Tibial artery (tissue), 4 donors: ENCODE measurements at regions not wholly inside any gene's neighbourhood (a gene's known extent, or its start where the extent isn't known, plus 50 kb on each side); places are given as distances from the start of the nearest gene placed in this dataset.
A peak's percentile ranks its signal among the peaks of the same experiment; 100 is the strongest.
"Not testable (repeated sequence)": the region's sequence is repeated elsewhere in the genome, so short reads cannot be mapped to it uniquely, and the experiment has no call there.

Experiments
- DNase-seq, 2 donors: peaks; one replicate each; pipeline ENCODE4 v3.0.0-alpha.2; 2019
- H3K27ac ChIP-seq, 2 donors: fragments of 200-600 bp; sonication (generic) in 1 of 2; 1 replicate in 1 of 2; 2 replicates in 1 of 2; pipeline ENCODE4 v1.5.1; 2018 to 2019; ENCODE audit warnings: mild to moderate bottlenecking in 1 of 2
- H3K27me3 ChIP-seq, 2 donors: fragments of 200-600 bp; sonication (generic) in 1 of 2; one replicate each; pipeline versions ENCODE4 v1.5.1 to v1.6.0; 2016 to 2019
- H3K36me3 ChIP-seq, 3 donors: fragments of 200-600 bp; sonication (generic) in 2 of 3; one replicate each; pipeline ENCODE4 v1.5.1; 2016 to 2019; ENCODE audit warnings: mild to moderate bottlenecking in 2 of 3
- H3K4me1 ChIP-seq, 4 donors: fragments of 200-600 bp; sonication (generic) in 2 of 4; 1 replicate in 3 of 4; 2 replicates in 1 of 4; pipeline ENCODE4 v1.5.1; 2016 to 2019
- H3K4me3 ChIP-seq, 2 donors: fragments of 200-600 bp; sonication (generic) in 1 of 2; 1 replicate in 1 of 2; 2 replicates in 1 of 2; pipeline ENCODE4 v1.5.1; 2018 to 2019; ENCODE audit warnings: mild to moderate bottlenecking in 2 of 2
- H3K9me3 ChIP-seq, 3 donors: fragments of 200-600 bp; sonication (generic) in 1 of 3; one replicate each; pipeline ENCODE4 v1.5.1; 2016 to 2019
- CTCF ChIP-seq, 2 experiments: fragments of 200-600 bp in 1 of 2; fragments of 450-650 bp in 1 of 2; IDR thresholded peaks; one replicate each; pipeline ENCODE4 v1.5.1; 2017 to 2019; ENCODE audit warnings: antibody characterized with exemption in 2 of 2, mild to moderate bottlenecking in 1 of 2, moderate library complexity in 1 of 2
- intact Hi-C: fragments of 100-400 bp; cut with DNase I; formaldehyde crosslinking; loops from one replicate; pipeline ENCODE4 v1.15.0; 2023; ENCODE audit warnings: low total_unique reads

- Histone ChIP-seq H3K27ac (peak overlapping the region in 1 of 2 donors; percentile 23), H3K4me1 (peaks cover 0 to 14% (median 7%) of the 10 kb centered on the region in 4 donors), H3K36me3 (no peaks in the 10 kb centered on the region), H3K4me3 (no peak overlapping the region), H3K9me3 (no peaks in the 10 kb centered on the region), H3K27me3 (no peaks in the 10 kb centered on the region)
- intact Hi-C loops: no loop called here
- TF ChIP-seq CTCF (IDR thresholded peaks at IDR 0.05): no peak
- no peak for DNase-seq
These were observed 408.5 kb downstream of the ZEB2 start for GRCh38 chr2:144111437-144111836.

GRCh38 chr2:144106104-144106503 is 413.8 kb downstream of the ZEB2 start:
- peaks cover 0 to 19% (median 0%) of the 10 kb centered on the region in 3 donors for H3K9me3 ChIP-seq

GRCh38 chr2:144102386-144102785 is 417.5 kb downstream of the ZEB2 start:
- peaks cover 0 to 19% (median 0%) of the 10 kb centered on the region in 3 donors for H3K9me3 ChIP-seq
- H3K4me1 ChIP-seq: no peaks in the 10 kb centered on the region
- H3K27me3 ChIP-seq: no peaks in the 10 kb centered on the region
- H3K27ac ChIP-seq: no peak overlapping the region
- intact Hi-C loops: no loop called here
- no peak for DNase-seq
- H3K36me3 ChIP-seq: peaks cover 0 to 15% (median 0%) of the 10 kb centered on the region in 3 donors
- TF ChIP-seq CTCF (IDR thresholded peaks at IDR 0.05): no peak
- H3K4me3 ChIP-seq: no peak overlapping the region

More at GRCh38 chr2:144106104-144106503, 413.8 kb downstream of the ZEB2 start:
- H3K4me3 ChIP-seq, H3K27ac ChIP-seq, H3K27me3 ChIP-seq, H3K4me1 ChIP-seq, DNase-seq, intact Hi-C loops: not testable (repeated sequence)
- peaks cover 0 to 15% (median 0%) of the 10 kb centered on the region in 3 donors for H3K36me3 ChIP-seq

GRCh38 chr2:144099780-144100377 is 420.0 kb downstream of the ZEB2 start:
- no peak for DNase-seq
- H3K4me1 ChIP-seq: no peaks in the 10 kb centered on the region
- H3K27ac ChIP-seq: no peak overlapping the region
- peaks cover 0 to 11% (median 0%) of the 10 kb centered on the region in 3 donors for H3K36me3 ChIP-seq
- H3K9me3 ChIP-seq: peaks cover 0 to 12% (median 0%) of the 10 kb centered on the region in 3 donors
- intact Hi-C loops: no loop called here
- no peaks in the 10 kb centered on the region for H3K27me3 ChIP-seq
- no peak for TF ChIP-seq CTCF (IDR thresholded peaks at IDR 0.05)
- H3K4me3 ChIP-seq: no peak overlapping the region

GRCh38 chr2:144099340-144099739 is 420.6 kb downstream of the ZEB2 start:
- intact Hi-C loops: no loop called here
- Histone ChIP-seq H3K4me1 (no peaks in the 10 kb centered on the region), H3K27me3 (no peaks in the 10 kb centered on the region), H3K4me3 (no peak overlapping the region), H3K36me3 (peaks cover 0 to 6% (median 0%) of the 10 kb centered on the region in 3 donors), H3K9me3 (peaks cover 0 to 7% (median 0%) of the 10 kb centered on the region in 3 donors), H3K27ac (no peak overlapping the region)
- TF ChIP-seq CTCF (IDR thresholded peaks at IDR 0.05): no peak
- no peak for DNase-seq

GRCh38 chr2:144097440-144098225 is 422.3 kb downstream of the ZEB2 start:
- Histone ChIP-seq H3K4me1 (no peaks in the 10 kb centered on the region), H3K9me3 (no peaks in the 10 kb centered on the region), H3K4me3 (no peak overlapping the region), H3K27ac (no peak overlapping the region), H3K27me3 (no peaks in the 10 kb centered on the region), H3K36me3 (no peaks in the 10 kb centered on the region)
- DNase-seq: no peak
- intact Hi-C loops: loop anchor here (1.0 kb wide), 1 partner anchor 9 kb away; no protein-coding TSS in a partner anchor
- TF ChIP-seq CTCF (IDR thresholded peaks at IDR 0.05): no peak
